NCI-H1417 (cell line): ENCODE measurements at regions not wholly inside any gene's neighbourhood (a gene's known extent, or its start where the extent isn't known, plus 50 kb on each side); places are given as distances from the start of the nearest gene placed in this dataset.

Experiments
- DNase-seq, 3 experiments: peaks; one replicate each; lab custom pipeline; 2025; lab: John Stamatoyannopoulos, UW

- peak in 1 of 3 experiments; percentile 53 for DNase-seq
Observed at GRCh38 chr6:147859071-147859470, 350.6 kb downstream of the SAMD5 start.

GRCh38 chr6:147861696-147862095 lies 353.2 kb downstream of the SAMD5 start:
- DNase-seq: no peak

GRCh38 chr6:147867433-147868226 lies 359.1 kb downstream of the SAMD5 start:
- peak in 1 of 3 experiments; percentile 55 for DNase-seq

- DNase-seq: peak in 2 of 3 experiments; percentile 39 to 78
Observed at GRCh38 chr6:147868427-147869190, 360.1 kb downstream of the SAMD5 start.

- peak in 1 of 3 experiments; percentile 54 for DNase-seq
Observed at GRCh38 chr6:147869201-147869600, 360.7 kb downstream of the SAMD5 start.

GRCh38 chr6:147869869-147870268 lies 361.4 kb downstream of the SAMD5 start:
- no peak for DNase-seq

- DNase-seq: no peak
Observed at GRCh38 chr6:147870506-147871110, 362.1 kb downstream of the SAMD5 start.

GRCh38 chr6:147872002-147872401 lies 363.5 kb downstream of the SAMD5 start:
- no peak for DNase-seq

GRCh38 chr6:147873816-147874215 lies 365.3 kb downstream of the SAMD5 start:
- DNase-seq: no peak

GRCh38 chr6:147874322-147874721 lies 365.8 kb downstream of the SAMD5 start:
- no peak for DNase-seq

GRCh38 chr6:147879031-147879580 lies 370.6 kb downstream of the SAMD5 start:
- DNase-seq: peak in 1 of 3 experiments; percentile 43

GRCh38 chr6:147881432-147881831 lies 372.9 kb downstream of the SAMD5 start:
- DNase-seq: no peak

- DNase-seq: no peak
Observed at GRCh38 chr6:147888374-147888773, 379.9 kb downstream of the SAMD5 start.

- DNase-seq: no peak
Observed at GRCh38 chr6:147891671-147892070, 383.2 kb downstream of the SAMD5 start.

- DNase-seq: no peak
Observed at GRCh38 chr6:147892476-147892875, 384.0 kb downstream of the SAMD5 start.

GRCh38 chr6:147895272-147895671 lies 386.8 kb downstream of the SAMD5 start:
- DNase-seq: no peak

- DNase-seq: peak in 1 of 3 experiments; percentile 19
Observed at GRCh38 chr6:147900247-147900830, 391.8 kb downstream of the SAMD5 start.

- DNase-seq: no peak
Observed at GRCh38 chr6:147903321-147903720, 394.8 kb downstream of the SAMD5 start.

- no peak for DNase-seq
Observed at GRCh38 chr6:147903931-147904330, 395.4 kb downstream of the SAMD5 start.

GRCh38 chr6:147904416-147904815 lies 395.9 kb downstream of the SAMD5 start:
- DNase-seq: no peak

- no peak for DNase-seq
Observed at GRCh38 chr6:147905711-147906110, 397.2 kb downstream of the SAMD5 start.

- DNase-seq: no peak
Observed at GRCh38 chr6:147906361-147906760, 397.9 kb downstream of the SAMD5 start.
